ENCODE measurements at regions not wholly inside any gene's neighbourhood (a gene's known extent, or its start where the extent isn't known, plus 50 kb on each side); places are given as distances from the start of the nearest gene placed in this dataset.
"Not testable (repeated sequence)": the region's sequence is repeated elsewhere in the genome, so short reads cannot be mapped to it uniquely, and the experiment has no call there.

DNA sequence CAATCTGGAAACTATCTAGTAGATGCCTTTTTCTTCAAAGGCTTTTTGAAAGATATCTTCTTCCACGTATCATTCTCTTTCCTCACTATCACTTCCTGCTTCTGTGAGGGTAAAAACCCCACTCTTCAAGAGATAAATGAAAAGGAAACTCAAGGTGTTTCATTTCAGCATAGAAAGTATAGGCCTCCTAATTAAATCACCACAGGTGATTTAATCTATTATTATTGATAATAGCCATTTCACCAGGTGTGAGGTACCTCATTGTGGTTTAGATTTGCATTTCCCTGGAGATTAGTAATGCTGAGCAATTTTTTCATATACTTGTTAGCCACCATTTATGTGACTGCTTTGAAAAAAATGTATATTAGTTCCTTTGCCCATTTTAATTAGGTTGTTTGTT, 92.0 kb upstream of the EMCN start:
- Histone ChIP-seq H3K9me2 (ENCODE audit: insufficient read depth, low read length) (no peaks in the 10 kb centered on the region), H3K36me3 (ENCODE audit: insufficient read depth, low read length) (no peaks in the 10 kb centered on the region), H3K79me2 (ENCODE audit: insufficient read depth, low read depth, low read length) (no peaks in the 10 kb centered on the region), H3K4me3 (ENCODE audit: low read depth, low read length, poor library complexity, severe bottlenecking) (no peak overlapping the region), H4K20me1 (ENCODE audit: insufficient read depth, low read length) (no peaks in the 10 kb centered on the region), H3K4me2 (ENCODE audit: low read length) (no peak overlapping the region), H3K9me3 (ENCODE audit: low read length) (no peaks in the 10 kb centered on the region), H3K4me1 (ENCODE audit: insufficient read depth, low read length, poor library complexity, severe bottlenecking) (no peaks in the 10 kb centered on the region), H3K27ac (ENCODE audit: low read depth, low read length, poor library complexity, severe bottlenecking) (no peak overlapping the region), H2AFZ (ENCODE audit: low read length) (no peak overlapping the region)
- CTCF ChIA-PET (ENCODE audit: unreplicated experiment) = no interaction called here
- no peak for DNase-seq (ENCODE audit: low spot score)
- TF ChIP-seq, protein P1, sequence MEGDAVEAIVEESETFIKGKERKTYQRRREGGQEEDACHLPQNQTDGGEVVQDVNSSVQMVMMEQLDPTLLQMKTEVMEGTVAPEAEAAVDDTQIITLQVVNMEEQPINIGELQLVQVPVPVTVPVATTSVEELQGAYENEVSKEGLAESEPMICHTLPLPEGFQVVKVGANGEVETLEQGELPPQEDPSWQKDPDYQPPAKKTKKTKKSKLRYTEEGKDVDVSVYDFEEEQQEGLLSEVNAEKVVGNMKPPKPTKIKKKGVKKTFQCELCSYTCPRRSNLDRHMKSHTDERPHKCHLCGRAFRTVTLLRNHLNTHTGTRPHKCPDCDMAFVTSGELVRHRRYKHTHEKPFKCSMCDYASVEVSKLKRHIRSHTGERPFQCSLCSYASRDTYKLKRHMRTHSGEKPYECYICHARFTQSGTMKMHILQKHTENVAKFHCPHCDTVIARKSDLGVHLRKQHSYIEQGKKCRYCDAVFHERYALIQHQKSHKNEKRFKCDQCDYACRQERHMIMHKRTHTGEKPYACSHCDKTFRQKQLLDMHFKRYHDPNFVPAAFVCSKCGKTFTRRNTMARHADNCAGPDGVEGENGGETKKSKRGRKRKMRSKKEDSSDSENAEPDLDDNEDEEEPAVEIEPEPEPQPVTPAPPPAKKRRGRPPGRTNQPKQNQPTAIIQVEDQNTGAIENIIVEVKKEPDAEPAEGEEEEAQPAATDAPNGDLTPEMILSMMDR (conservative IDR thresholded peaks at IDR 0.05; ENCODE audit: low read length) = no peak
- no peak for TF ChIP-seq EZH2phosphoT487 (IDR thresholded peaks at IDR 0.05; ENCODE audit: borderline replicate concordance, low read depth, low read length)
- intact Hi-C loops (cut with micrococcal nuclease; ENCODE audit: unreplicated experiment) = no loop called here
- BruUV-seq (replicated peaks) = no TSS peak
- POLR2A ChIA-PET = no interaction called here

DNA sequence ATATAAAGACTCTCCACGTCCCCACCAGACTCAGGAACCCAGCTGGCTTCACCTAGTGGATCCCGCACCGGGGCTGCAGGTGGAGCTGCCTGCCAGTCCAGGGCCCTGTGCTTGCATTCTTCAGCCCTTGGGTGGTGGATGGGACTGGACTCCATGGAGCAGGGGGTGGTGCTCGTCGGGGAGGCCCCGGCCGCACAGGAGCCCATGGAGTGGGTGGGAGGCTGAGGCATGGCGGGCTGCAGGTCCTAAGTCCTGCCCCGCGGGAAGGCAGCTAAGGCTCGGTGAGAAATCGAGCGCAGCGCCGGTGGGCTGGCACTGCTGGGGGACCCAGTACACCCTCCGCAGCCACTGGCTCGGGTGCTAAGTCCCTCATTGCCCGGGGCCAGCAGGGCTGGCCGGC, 90.8 kb upstream of the EMCN start:
- H3K79me2 ChIP-seq (ENCODE audit: insufficient read depth, low read depth, low read length); H3K36me3 ChIP-seq (ENCODE audit: insufficient read depth, low read length); H3K9me3 ChIP-seq (ENCODE audit: low read length); intact Hi-C loops (cut with micrococcal nuclease; ENCODE audit: unreplicated experiment); H3K4me3 ChIP-seq (ENCODE audit: low read depth, low read length, poor library complexity, severe bottlenecking); H3K4me2 ChIP-seq (ENCODE audit: low read length); H3K9me2 ChIP-seq (ENCODE audit: insufficient read depth, low read length); H3K4me1 ChIP-seq (ENCODE audit: insufficient read depth, low read length, poor library complexity, severe bottlenecking); DNase-seq (ENCODE audit: low spot score); H3K27ac ChIP-seq (ENCODE audit: low read depth, low read length, poor library complexity, severe bottlenecking); H4K20me1 ChIP-seq (ENCODE audit: insufficient read depth, low read length); BruUV-seq (replicated peaks); H2AFZ ChIP-seq (ENCODE audit: low read length); CTCF ChIA-PET (ENCODE audit: unreplicated experiment); POLR2A ChIA-PET: not testable (repeated sequence)

DNA sequence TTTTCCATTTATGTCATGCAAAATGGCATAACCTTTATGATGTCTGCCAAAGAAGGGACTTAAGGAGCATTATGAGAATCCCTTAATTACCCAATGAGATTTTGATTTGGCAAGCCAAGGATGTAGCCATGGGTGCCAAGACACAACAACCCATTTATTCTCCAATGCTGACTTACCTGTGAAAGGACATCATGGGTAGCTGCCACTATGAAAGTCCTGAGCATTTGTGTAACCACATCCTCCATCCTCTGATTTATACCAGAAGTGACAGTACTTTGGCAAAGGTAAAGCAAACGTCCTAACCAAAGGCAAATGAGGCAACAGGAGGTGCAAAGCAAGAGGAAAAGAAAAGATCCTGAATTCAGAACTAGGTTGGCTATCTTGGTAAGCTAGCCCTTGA, 87.3 kb upstream of the EMCN start:
- TF ChIP-seq, protein P1 (conservative IDR thresholded peaks at IDR 0.05; ENCODE audit: low read length) = no peak
- no peak for TF ChIP-seq EZH2phosphoT487 (IDR thresholded peaks at IDR 0.05; ENCODE audit: borderline replicate concordance, low read depth, low read length)
- no peak for DNase-seq (ENCODE audit: low spot score)
- no peaks in the 10 kb centered on the region for H3K79me2 ChIP-seq (ENCODE audit: insufficient read depth, low read depth, low read length)
- no peak overlapping the region for H3K27ac ChIP-seq (ENCODE audit: low read depth, low read length, poor library complexity, severe bottlenecking)
- ChIA-PET POLR2A (no interaction called here), CTCF (ENCODE audit: unreplicated experiment) (no interaction called here)
- H2AFZ ChIP-seq (ENCODE audit: low read length) = no peak overlapping the region
- no peak overlapping the region for H3K4me3 ChIP-seq (ENCODE audit: low read depth, low read length, poor library complexity, severe bottlenecking)
- no TSS peak for BruUV-seq (replicated peaks)
- H3K36me3 ChIP-seq (ENCODE audit: insufficient read depth, low read length) = no peaks in the 10 kb centered on the region
- no peaks in the 10 kb centered on the region for H3K4me1 ChIP-seq (ENCODE audit: insufficient read depth, low read length, poor library complexity, severe bottlenecking)
- no peaks in the 10 kb centered on the region for H4K20me1 ChIP-seq (ENCODE audit: insufficient read depth, low read length)
- no peaks in the 10 kb centered on the region for H3K9me3 ChIP-seq (ENCODE audit: low read length)
- H3K4me2 ChIP-seq (ENCODE audit: low read length) = no peak overlapping the region
- no peaks in the 10 kb centered on the region for H3K9me2 ChIP-seq (ENCODE audit: insufficient read depth, low read length)
- intact Hi-C loops (cut with micrococcal nuclease; ENCODE audit: unreplicated experiment) = no loop called here

Data from OCI-LY7 (cell line).